GM18507 (cell line): ENCODE measurements at regions not wholly inside any gene's neighbourhood (a gene's known extent, or its start where the extent isn't known, plus 50 kb on each side); places are given as distances from the start of the nearest gene placed in this dataset.

Source experiments
- DNase-seq: peaks from one replicate; pipeline ENCODE4 v3.0.0; 2011; ENCODE audit warnings: low read depth; ENCODE audit not compliant: insufficient read length; ENCODE audit errors: extremely low spot score
- FAIRE-seq: peaks from 2 replicates; lab custom pipeline; 2011; peaks lifted over from hg19 to GRCh38; lab: Jason Lieb, UNC

DNA sequence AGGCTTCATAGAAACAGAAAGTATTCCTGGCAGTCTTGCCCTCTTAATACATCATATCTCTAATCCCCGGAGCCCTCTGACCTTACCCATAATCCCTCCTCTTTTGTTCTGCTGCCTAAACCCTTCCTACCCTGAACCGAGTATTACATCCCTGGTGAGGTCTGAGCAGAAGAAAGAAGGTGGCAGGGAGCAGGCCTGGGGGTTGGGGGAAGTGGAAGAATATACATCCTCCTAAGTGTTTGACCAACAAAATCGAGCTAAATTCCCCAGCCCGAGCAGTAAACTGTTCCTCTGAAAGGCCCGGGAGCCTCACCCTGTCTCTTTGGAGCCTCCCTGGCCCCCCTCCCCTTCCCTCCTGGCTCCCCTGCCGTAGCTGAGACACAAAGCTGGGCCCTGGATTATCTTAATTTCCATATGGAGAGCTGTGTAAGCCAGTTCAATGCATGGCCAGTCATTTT, 192.6 kb upstream of the LHX5 start:
- no peak for FAIRE-seq
- no peak for DNase-seq

DNA sequence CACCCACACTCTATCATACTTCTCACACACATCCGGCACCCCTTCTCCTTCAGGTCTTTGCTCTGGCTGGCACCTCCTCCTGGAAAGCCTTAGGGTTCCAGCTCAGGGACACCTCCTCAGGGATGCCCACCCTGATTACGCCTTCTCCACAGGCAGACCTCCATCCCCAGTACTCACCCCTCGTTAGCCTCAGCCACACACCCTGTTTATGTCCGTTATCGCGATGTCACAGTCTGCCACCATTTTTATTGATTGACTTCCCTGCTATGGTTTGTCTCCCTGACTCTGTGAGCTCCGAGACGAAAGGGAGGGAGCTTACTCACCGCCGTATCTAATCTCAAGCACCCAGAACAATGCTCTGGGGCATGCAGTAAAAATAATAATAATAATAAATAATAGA, 191.7 kb upstream of the LHX5 start:
- FAIRE-seq = no peak
- DNase-seq = no peak

DNA sequence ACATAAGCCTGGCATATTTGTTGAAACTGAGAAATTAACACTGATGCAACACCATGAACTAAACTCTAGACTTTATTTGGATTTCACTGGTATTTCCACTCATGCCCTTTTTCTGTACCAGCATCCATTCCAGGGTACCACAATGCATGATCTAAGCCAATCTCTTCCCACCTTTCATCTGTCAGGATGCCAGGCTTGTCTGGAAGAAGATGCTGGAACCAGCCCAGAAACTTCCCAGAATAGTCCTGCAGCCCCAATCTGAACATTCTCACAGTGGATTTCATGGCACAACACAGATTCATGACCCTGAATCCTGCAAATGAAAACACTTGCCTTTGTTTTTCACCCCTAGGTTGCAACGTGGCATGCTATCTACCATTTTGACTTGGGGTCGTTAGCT, 189.3 kb upstream of the LHX5 start:
- FAIRE-seq (no peak), DNase-seq (no peak)

DNA sequence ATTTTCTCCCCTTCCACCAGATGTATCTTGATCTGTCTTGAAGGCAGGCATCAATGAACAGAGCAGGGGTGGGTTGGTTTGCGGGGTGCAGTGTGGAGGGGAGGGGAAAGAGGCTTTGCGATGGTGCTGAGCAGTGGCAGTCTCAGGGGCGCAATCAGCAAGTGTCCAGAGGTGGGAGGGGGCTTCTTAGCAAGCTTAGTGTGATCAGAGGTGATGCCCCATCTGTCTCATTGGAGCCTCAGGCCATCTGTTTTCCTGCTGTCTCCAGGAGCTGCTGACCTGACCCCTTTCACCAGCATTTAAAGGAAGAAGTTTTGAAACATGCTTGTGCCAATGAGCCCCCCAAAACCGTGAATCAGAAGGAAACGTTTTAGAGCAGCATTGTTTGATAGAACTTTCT, 187.7 kb upstream of the LHX5 start:
- no peak for FAIRE-seq
- no peak for DNase-seq

DNA sequence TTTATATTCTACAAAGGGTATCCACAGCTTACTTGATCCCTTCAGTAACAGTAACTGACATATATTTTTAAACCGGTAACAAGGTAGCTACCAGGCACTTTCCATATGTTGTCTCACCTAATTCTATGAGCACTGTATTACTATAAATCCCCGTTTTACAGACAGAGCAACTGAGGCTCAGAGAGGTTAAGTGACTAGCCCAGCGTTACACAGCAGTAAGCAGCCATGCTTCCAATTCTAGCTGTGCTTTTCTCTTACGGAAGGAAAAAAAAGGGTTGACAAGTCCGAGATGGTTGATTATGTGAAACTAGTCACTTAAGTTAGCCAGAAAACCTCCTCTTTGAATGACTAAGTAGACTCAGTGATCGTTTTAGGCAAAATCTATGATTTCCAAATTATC, 187.3 kb upstream of the LHX5 start:
- DNase-seq = no peak
- FAIRE-seq = no peak

DNA sequence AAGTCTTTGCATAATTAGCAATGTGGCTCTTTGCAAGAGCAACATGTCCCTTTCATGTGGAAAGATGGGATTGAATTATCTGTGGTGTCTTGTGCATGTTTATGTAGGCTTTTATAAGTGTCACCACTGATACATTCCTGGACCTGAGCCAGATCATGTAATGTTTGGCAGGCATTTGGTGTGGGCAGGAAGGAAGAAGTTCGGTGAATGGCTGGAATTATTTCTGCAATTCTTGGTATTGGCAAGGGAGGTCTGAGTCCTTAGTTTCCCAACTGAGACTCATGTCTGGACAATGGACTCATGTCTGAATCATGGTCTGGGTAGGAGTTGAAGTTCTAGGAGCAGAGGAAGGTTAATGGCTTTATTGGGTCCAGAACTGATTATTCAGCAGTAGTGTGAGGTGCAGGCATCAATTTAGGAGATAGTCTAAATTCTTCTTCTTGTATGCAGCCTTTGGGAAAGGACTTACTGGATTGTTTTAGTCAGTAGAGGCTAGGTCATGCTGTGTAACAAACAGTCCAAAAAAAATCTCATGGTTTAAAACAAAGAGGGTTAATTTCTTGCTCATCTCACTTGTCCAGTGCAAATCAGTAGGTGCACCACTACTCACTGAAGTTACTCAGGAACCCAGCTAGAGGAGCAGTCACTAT, 186.5 kb upstream of the LHX5 start:
- FAIRE-seq = no peak
- no peak for DNase-seq

DNA sequence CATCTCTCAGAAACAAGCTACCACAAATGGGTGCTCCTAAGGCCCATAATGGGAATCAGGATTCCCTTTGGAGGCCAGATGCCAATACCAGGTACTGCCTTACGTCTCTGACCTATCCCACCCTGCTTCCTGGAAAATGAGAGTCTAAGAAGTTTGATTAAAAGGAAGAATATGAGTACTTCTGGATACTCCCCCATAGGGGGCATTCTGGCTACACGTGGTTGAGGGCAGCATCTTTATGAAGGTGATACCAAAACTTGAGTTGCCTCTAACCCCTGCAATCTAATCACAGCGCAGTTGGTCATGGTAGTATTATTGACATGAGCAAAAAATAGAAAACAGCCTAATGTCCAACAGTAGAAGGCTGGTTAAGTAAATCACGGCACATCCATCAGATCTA, 184.2 kb upstream of the LHX5 start:
- no peak for DNase-seq
- FAIRE-seq = no peak

DNA sequence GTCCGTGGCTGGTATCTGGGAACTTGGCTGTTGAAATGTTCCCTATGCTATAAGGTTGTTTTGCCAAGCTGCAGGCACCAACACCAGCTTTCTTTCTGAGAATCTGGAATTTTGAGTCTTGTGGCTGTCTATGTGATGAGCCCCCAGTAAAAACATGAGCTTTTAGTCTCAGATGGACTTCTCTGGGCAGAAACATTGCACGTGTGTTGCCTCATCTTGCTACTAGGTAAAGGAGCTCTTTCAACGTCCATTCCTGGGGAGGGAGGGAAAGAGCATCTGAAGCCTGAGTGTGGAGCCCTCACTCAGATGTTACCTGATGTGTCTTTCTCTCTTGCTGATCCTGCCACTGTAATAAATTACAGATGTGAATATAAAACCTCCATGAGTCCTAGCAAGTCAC, 183.8 kb upstream of the LHX5 start:
- DNase-seq (no peak), FAIRE-seq (no peak)

DNA sequence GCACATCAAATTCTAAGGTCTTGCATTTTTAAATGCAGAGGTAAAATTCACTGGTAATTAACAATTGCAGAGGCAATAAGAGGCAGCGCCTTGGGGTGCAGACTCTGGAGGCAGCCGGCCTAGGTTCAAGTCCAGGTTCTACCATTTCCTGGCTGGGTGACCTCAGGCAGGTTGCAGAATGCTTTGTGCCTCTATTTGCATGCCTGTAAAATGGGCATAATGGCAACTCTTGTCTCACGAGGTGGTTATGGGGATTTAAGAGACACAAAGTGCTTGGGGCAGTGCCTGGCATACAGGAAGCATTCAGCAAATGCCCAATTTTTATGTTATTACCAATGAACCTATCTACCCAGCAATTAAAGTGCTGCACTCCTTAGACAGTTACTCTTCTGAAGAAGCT, 180.0 kb upstream of the LHX5 start:
- FAIRE-seq (no peak), DNase-seq (no peak)

DNA sequence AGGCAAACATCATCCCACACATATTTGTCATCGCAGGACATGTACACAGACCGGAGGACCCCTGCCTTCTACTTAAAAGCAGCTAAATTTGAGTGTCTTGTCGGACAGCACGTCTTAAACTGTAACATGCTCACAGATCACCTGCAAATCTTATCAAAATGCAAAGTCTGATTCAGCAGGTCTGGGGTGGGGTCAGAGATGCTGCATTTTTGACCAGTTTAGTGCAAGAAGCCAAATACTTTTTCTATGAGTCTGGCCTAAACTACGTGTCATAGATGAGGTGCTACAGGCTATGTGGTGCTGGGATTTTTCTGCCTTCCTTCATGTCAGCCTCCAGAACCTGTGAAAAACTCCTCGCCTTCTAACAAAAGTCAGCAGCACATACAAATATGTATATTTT, 178.8 kb upstream of the LHX5 start:
- FAIRE-seq (no peak), DNase-seq (no peak)

DNA sequence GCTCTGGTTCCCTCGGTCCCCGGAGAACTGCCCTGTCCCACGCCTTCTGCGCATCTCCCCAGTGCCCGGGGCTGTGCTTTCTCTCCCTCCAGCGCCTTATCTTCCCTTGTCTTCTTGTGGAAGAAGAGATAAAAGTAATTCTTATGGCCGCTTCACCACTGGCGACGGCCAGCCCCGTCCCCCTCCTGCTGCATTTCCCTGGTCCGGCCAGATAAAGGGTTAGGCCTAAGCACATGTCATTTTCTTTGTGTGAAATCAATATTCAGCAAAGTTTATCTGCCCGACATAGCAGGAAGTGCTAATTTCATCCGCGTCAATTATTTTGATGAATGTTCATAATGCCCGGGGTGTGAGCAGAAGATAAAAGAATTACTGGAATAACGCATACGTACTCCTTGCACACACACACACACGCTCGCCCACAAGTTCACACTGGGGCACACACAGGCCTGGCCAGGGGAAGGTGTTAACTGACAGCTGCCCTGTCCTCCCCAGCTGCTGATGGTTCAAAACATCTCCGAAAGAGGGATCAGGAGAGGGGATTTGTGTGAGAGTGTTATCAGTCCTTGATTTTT, 177.7 kb upstream of the LHX5 start:
- DNase-seq (no peak), FAIRE-seq (no peak)

DNA sequence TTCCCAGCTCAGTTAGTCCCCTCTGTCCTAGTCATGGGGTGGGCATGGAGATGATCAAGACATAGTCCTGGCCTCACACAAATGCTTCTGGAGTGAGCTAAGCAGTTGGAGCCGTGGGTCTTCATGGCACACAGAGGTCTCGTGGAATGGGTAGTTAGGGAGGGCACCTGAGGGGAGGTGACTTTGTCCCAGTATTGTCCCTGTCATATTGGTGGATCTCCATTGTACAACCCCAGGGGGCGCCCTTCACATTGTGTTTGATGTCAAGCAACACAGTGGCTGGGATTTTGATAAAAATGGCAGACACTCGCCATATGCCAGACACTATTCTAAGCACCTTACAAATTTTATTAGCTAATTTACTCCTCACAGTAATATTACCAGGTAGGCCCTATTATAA, 175.4 kb upstream of the LHX5 start:
- no peak for DNase-seq

DNA sequence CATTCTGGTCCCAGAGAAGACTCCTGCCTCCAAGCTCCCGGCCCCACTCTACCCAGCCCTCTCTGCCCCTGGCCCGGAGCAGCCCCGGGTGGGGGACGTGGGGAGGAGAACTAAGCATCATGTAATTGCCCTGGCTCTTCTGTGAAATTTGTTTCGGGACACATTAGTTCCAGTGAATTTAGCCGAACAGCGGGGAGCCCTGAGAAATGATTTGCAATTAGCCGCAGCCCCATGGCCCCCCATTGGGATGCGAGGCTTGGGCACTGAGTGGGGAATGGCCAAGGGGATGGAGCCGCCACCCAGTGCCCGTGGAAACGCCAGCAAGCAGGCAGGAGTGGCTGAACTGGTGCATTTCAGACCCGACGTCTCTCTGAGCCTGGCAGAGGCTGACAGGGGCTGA, 173.9 kb upstream of the LHX5 start:
- DNase-seq (no peak), FAIRE-seq (no peak)

More for the DNA sequence above, 175.4 kb upstream of the LHX5 start:
- no peak for FAIRE-seq

DNA sequence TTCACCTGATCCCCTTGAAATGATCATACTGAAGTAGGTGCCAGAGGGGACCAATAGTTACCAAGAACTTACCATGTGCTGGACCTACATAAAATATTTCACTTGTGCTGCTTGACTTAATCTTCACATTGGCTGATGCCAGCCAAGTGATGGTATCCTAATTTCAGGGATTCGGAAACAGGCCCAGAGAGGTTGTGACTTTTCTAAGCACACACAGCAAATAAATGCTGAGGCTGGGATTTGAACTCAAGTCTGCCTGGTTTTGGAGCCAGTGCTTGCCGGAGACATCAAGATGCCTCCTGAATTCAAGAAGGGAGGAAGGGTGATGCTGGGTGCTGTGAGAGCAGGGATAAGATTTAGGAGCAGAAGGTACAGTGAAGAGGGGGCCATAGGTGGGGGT, 173.5 kb upstream of the LHX5 start:
- no peak for DNase-seq
- FAIRE-seq = no peak

DNA sequence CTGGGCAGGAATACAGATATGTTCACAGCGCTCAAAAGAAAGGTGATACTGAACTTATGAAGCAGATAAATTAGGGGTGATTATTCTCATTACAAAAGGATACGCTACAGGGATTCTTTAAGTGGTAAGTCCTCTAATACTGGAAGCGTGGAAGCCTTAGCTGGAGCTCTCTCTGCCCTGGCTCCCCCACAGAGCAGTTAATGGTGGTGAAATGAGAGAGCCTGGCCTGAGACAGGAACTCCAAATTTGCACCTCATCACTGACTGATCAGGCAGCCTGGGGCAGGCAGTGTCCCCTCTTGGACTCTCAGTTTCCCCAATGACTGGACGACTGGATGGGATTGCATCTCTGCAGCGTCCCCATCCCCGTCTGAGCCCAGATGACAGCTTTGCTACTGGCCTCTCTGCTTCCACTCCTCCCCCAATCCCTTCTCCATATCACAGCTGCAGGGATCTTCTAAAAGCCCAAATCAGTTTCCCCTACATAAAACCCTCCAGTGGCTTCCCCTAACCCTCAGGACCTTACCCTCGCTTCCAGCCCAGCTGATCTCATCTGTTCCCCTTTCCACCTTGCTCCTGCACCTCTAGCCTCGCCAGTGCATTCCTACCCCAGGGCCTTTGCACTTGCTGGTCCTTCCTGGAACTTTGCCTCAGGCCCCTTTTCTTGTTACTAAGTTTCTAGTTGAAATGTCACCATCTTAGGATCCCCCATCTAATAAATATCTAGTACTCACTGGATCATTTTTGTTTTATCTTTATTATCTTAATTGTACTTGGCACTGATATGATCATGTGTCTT, 171.7 kb upstream of the LHX5 start:
- no peak for DNase-seq
- no peak for FAIRE-seq

DNA sequence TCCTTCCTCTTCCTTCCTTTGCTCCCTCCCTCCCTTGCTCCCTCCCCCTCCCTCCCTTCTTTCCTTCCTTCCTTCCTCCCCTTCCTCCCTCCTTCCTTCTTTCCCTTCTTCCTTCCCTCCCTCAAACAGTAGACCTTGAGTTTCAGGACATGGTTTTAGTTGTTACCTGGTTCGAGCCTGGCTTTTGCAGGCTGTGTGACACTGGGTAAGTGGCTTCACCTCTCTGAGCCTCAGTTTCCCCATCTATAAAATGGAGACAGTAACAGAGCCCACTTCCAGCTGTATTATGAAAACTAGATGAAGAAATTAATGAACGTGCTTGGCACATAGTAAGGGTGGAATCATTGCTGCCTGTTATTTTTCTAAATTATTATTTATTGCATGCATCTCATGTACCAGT, 171.0 kb upstream of the LHX5 start:
- FAIRE-seq (no peak), DNase-seq (no peak)

DNA sequence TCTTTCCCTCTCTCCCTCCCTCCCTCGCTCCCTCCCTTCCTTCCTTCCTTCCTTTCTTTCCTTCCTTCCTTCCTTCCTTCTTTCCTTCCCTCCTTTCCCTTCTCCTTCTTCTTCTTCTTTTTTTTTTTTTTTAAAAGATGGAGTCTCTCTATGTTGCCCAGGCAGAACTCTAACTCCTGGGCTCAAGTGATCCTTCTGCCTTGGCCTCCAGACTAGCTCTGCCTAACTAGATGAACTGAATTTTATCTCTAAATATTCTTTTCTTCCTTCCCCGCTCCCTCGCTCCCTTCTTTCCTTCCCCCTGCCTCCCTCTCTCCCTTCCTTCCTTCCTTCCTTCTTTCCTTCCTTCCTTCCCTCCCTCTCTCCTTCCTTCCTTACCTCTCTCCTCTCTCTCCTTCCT, 170.5 kb upstream of the LHX5 start:
- DNase-seq (no peak), FAIRE-seq (no peak)

DNA sequence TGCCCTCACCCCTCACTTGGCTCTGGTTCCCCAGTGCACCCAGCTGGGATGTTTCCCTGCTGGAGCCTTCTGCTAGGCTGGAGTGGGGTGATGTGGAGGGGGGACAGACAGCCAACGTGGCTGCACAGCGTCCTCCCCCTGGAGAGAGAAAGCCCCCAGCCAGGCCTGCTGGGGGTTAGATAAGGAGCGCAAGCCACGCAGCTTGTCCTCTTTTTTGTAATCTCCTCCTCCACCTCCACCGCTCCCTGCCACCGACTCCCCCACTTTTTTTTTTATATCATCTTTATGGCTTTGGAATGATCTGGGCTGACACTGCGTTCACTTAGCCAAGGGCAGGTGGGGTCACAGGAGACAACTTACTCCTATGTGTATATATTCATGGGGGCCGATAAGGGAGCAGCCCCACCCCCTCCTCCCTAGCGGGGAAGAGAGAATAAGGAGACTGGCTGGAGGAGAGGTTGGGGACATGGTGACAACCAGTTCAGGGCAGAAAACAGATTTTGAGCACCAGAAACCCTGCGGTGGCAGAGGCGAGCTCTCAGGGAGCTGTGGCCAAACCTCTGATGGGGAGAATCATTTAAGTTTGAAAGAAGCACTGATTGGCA, 169.9 kb upstream of the LHX5 start:
- FAIRE-seq = no peak
- DNase-seq = no peak

DNA sequence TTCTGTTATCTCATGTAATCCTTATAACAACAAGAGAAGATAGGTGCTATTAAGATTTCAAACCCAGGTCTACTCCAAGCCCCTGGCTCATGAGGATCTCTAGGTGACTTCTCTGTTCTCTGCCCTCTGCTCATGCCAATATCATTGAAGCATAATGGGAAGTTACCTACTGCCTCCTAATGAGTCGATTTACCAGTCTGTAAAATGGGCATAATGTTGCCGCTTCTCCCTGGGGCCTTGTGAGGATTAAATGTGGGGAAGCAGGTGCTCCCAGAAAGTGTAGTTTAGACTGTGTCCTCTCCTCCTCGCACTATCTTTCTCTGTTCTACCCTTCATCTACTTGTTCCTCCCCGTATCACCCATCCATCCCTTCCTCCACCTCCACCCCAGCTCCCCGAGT, 169.2 kb upstream of the LHX5 start:
- FAIRE-seq (no peak), DNase-seq (no peak)

DNA sequence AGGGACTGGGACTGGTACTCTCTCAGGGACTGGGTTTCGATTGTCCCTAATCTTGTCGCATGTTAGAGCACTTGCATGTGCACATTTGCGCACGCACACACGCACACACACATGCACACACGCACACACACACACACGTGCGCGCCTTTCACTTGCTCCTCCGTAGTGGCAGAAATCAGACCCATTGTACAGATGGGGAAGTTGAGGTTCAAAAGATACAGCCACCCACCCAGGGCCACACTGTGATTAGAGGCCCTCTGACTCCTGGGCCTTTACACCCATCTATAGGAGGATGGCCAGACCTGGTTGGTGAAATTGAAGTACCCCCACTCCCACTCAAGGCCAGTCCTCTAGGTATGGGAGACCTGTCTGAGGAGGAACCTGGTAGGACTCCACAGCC, 167.8 kb upstream of the LHX5 start:
- FAIRE-seq (no peak), DNase-seq (no peak)

DNA sequence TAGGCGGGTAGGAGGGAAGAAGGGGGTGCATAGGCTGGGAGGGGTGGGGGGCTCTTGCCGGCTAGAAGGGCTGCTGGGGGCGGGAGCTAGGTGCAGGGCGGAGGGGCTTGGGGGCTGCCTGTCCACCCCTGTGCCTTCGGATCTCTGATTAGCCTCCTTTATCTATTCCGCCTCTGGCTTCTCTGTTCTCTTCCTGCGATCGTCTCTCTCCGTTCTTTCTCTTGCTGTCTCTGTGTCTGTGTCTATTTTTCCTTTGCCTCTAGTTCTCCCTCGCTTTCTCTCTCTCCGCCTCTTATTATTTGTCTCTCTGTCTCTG, 166.7 kb upstream of the LHX5 start:
- DNase-seq (no peak), FAIRE-seq (no peak)
